Kidney glomerular epithelial cell (primary cell): ENCODE measurements at regions not wholly inside any gene's neighbourhood (a gene's known extent, or its start where the extent isn't known, plus 50 kb on each side); places are given as distances from the start of the nearest gene placed in this dataset.

ENCODE experiments used
- DNase-seq: peaks from one replicate; lab custom pipeline; 2025; lab: John Stamatoyannopoulos, UW

GRCh38 chr2:37865640-37866039 is 59.4 kb upstream of the RMDN2 start:
- DNase-seq = no peak

GRCh38 chr2:37866171-37866934 is 58.7 kb upstream of the RMDN2 start:
- DNase-seq = no peak

GRCh38 chr2:37867166-37867565 is 57.9 kb upstream of the RMDN2 start:
- DNase-seq = no peak

GRCh38 chr2:37868866-37869265 is 56.2 kb upstream of the RMDN2 start:
- no peak for DNase-seq

- no peak for DNase-seq
Measured at GRCh38 chr2:37869304-37869703, 55.8 kb upstream of the RMDN2 start.

GRCh38 chr2:37869771-37870170 is 55.3 kb upstream of the RMDN2 start:
- peak; percentile 9 for DNase-seq

GRCh38 chr2:37870829-37871228 is 54.3 kb upstream of the RMDN2 start:
- DNase-seq = peak; percentile 18

- peak; percentile 94 for DNase-seq
Measured at GRCh38 chr2:37871456-37872191, 53.5 kb upstream of the RMDN2 start.

- no peak for DNase-seq
Measured at GRCh38 chr2:37872192-37872750, 52.8 kb upstream of the RMDN2 start.

GRCh38 chr2:37873229-37873628 is 51.9 kb upstream of the RMDN2 start:
- no peak for DNase-seq

- no peak for DNase-seq
Measured at GRCh38 chr2:37873749-37874330, 51.2 kb upstream of the RMDN2 start.

- DNase-seq = no peak
Measured at GRCh38 chr2:37874470-37874869, 50.6 kb upstream of the RMDN2 start.
